RWPE2 (cell line): ENCODE measurements at regions not wholly inside any gene's neighbourhood (a gene's known extent, or its start where the extent isn't known, plus 50 kb on each side); places are given as distances from the start of the nearest gene placed in this dataset.
"Not testable (repeated sequence)": the region's sequence is repeated elsewhere in the genome, so short reads cannot be mapped to it uniquely, and the experiment has no call there.

Experiments used
- ATAC-seq: fragments of 200-7000 bp; cut with Tn5 transposase; 3 replicates; pipeline ENCODE4 v1.9.1; 2021; ENCODE audit warnings: low read depth
- DNase-seq: peaks from one replicate; pipeline ENCODE4 v3.0.0-alpha.2; 2020; ENCODE audit warnings: low spot score
- H3K27ac ChIP-seq: fragments of 450-650 bp; 2 replicates; pipeline ENCODE4 v1.5.1; 2017; ENCODE audit warnings: mild to moderate bottlenecking; ENCODE audit not compliant: poor library complexity, severe bottlenecking
- H3K27me3 ChIP-seq: fragments of 250-450 bp; sonication (Bioruptor Pico); 2 replicates; pipeline ENCODE4 v1.5.1; 2021; ENCODE audit warnings: mild to moderate bottlenecking, moderate library complexity; ENCODE audit not compliant: insufficient read depth, poor library complexity, severe bottlenecking
- H3K36me3 ChIP-seq: fragments of 250-450 bp; sonication (Bioruptor Pico); 2 replicates; pipeline ENCODE4 v1.5.1; 2020; ENCODE audit warnings: low read depth, mild to moderate bottlenecking, moderate library complexity
- H3K4me1 ChIP-seq: fragments of 250-450 bp; sonication (Bioruptor Pico); 2 replicates; pipeline ENCODE4 v1.5.1; 2021; ENCODE audit warnings: mild to moderate bottlenecking, moderate library complexity; ENCODE audit not compliant: insufficient read depth, poor library complexity, severe bottlenecking
- H3K4me3 ChIP-seq: fragments of 250-450 bp; sonication (Bioruptor Pico); 2 replicates; pipeline ENCODE4 v1.5.1; 2021; ENCODE audit warnings: mild to moderate bottlenecking, moderate library complexity; ENCODE audit not compliant: severe bottlenecking
- H3K9me3 ChIP-seq: fragments of 250-450 bp; sonication (Bioruptor Pico); 2 replicates; pipeline ENCODE4 v1.5.1; 2021; ENCODE audit warnings: mild to moderate bottlenecking, moderate library complexity; ENCODE audit not compliant: severe bottlenecking
- TF ChIP-seq, protein P1 (sequence below): fragments of 450-650 bp; IDR thresholded peaks from one replicate; pipeline ENCODE4 v1.5.1; 2017; ENCODE audit warnings: mild to moderate bottlenecking, moderate library complexity; ENCODE audit not compliant: poor library complexity, severe bottlenecking

DNA sequence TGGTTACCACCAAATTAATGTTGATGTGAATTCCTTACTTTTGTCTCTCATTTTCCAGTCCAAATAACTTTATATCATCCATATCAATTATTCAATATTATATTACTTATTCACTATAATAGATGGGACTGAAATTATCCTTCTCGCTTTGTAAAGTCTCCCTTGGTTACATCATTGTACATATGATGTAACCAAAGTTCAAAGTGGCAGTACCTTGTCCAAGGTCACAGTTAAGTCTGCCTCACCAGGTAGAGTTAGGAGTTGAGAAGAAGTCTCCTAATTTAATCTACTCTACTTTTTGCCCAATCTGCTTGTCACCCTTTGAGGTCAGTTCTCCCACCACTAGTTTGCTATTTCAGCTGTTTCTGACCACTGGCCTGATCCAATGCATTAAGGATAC, 83.7 kb upstream of the CLINT1 start:
- ATAC-seq (no peak), DNase-seq (no peak)
- Histone ChIP-seq H3K4me1 (no peaks in the 10 kb centered on the region), H3K27ac (no peak overlapping the region), H3K4me3 (no peak overlapping the region), H3K9me3 (peaks cover 3% of the 10 kb centered on the region), H3K36me3 (no peaks in the 10 kb centered on the region), H3K27me3 (no peaks in the 10 kb centered on the region)
- TF ChIP-seq, protein P1, sequence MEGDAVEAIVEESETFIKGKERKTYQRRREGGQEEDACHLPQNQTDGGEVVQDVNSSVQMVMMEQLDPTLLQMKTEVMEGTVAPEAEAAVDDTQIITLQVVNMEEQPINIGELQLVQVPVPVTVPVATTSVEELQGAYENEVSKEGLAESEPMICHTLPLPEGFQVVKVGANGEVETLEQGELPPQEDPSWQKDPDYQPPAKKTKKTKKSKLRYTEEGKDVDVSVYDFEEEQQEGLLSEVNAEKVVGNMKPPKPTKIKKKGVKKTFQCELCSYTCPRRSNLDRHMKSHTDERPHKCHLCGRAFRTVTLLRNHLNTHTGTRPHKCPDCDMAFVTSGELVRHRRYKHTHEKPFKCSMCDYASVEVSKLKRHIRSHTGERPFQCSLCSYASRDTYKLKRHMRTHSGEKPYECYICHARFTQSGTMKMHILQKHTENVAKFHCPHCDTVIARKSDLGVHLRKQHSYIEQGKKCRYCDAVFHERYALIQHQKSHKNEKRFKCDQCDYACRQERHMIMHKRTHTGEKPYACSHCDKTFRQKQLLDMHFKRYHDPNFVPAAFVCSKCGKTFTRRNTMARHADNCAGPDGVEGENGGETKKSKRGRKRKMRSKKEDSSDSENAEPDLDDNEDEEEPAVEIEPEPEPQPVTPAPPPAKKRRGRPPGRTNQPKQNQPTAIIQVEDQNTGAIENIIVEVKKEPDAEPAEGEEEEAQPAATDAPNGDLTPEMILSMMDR, result no peak

DNA sequence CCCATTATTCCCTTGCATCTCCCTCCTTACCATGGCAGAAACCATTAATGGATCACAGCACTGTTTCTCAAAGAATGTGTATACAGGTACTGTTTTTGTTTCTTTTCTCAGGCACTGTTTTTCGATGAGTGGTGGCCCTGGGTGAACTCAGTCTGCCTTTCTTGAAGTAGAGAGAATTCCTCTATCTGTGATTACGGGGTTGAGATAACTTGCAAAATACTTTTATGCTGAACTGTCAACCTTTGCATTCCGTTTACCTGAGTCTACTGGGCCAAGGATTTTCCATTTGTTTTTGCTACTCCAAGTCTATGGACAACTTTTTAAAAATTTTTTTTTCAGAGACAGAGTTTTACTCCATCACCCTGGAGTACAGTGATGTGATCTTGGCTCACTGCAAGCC, 82.7 kb upstream of the CLINT1 start:
- H3K36me3 ChIP-seq, result no peaks in the 10 kb centered on the region
- TF ChIP-seq, protein P1, result no peak
- no peak overlapping the region for H3K27ac ChIP-seq
- H3K4me3 ChIP-seq, result no peak overlapping the region
- H3K27me3 ChIP-seq, result no peaks in the 10 kb centered on the region
- no peaks in the 10 kb centered on the region for H3K9me3 ChIP-seq
- DNase-seq (no peak), ATAC-seq (0 out of 3 replicates have a peak, but pooled peaks have one; percentile 44)
- H3K4me1 ChIP-seq, result no peaks in the 10 kb centered on the region

DNA sequence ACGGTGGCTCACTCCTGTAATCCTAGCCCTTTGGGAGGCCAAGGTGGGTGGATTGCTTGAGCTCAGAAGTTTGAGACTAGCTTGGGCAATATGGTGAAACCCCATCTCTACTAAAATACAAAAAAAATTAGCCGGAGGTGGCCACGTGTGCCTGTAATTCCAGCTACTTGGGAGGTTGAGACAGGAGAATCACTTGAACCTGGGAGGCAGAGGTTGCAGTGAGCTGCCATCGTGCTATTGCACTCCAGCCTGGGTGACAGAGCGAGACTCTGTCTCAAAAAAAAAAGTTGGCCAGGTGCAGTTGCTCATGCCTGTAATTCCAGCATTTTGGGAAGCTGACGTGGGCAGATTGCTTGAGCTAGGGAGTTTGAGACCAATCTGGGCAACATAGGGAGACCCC, 79.2 kb upstream of the CLINT1 start:
- not testable (repeated sequence) for H3K4me3 ChIP-seq, H3K27ac ChIP-seq, H3K4me1 ChIP-seq, H3K9me3 ChIP-seq, DNase-seq, H3K36me3 ChIP-seq, ATAC-seq, H3K27me3 ChIP-seq

DNA sequence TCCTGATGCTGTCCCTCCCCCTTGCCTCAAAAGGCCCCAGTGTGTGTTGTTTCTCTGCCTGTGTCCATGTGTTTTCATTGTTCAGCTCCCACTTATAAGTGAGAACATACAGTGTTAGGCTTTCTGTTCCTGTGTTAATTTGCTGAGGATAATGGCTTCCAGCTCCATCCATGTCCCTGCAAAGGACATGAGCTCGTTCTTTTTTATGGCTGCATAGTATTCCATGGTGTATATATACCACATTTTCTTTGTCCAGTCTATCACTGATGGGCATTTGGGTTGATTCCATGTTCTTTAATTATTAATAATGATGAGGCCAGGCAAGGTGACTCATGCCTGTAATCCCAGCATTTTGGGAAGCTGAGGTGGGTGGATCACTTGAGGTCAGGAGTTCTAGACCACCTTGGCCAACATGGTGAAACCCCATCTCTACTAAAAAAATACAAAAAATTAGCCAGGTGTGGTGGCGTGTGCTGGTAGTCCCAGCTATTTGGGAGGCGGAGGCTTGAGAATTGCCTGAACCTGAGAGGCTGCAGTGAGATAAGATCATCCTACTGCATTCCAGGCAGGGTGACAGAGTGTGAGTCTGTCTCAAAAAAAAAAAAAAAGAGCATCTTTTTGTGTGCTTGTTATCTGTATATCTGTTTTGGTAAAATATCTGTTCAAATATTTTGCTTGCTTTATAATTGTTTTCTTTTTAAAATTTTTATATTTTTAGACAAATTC, 78.0 kb upstream of the CLINT1 start:
- ATAC-seq, H3K36me3 ChIP-seq, DNase-seq, H3K4me1 ChIP-seq, H3K9me3 ChIP-seq, H3K27me3 ChIP-seq, H3K4me3 ChIP-seq, H3K27ac ChIP-seq: not testable (repeated sequence)

DNA sequence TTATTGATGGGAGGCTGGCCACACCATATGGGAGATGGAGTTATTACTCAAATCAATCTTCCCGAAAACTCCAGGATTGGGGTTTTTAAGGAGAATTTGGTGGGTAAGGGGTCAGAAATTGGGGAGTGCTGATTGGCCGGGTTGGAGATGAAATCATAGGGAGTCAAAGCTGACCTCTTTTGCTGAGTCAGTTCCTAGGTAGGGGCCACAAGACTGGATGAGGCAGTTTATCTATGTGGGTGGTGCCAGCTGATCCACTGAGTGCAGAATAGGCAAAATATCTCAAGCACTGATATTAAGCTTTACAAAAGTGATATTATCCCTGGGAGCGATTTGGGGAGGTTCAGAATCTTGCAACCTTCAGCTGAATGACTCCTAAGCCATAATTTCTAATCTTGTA, 75.7 kb upstream of the CLINT1 start:
- Histone ChIP-seq H3K36me3 (no peaks in the 10 kb centered on the region), H3K4me1 (no peaks in the 10 kb centered on the region), H3K9me3 (no peaks in the 10 kb centered on the region), H3K27me3 (no peaks in the 10 kb centered on the region), H3K27ac (no peak overlapping the region), H3K4me3 (no peak overlapping the region)
- DNase-seq (no peak), ATAC-seq (no peak)
- TF ChIP-seq, protein P1, result no peak

DNA sequence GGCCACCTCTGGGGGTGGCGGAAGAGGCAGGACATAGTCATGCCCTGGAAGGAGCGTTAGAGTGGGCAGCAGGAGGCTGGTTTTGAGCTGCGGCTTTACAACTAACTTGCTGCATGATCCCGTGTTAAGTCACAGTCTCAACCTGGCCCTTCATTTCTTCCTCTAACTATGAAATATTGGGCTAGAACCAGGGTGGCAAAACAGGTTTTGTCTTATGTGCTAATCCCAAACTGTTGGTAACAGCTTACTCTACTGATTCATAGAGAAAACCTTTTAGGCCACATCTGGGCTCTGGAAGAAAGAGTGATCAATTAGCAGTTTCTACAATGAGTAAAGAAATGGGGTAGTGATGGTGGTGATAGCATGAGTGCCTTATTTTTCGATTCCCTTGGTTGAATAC, 74.1 kb upstream of the CLINT1 start:
- ATAC-seq, result no peak
- TF ChIP-seq, protein P1, result no peak

More for the DNA sequence above, 74.1 kb upstream of the CLINT1 start:
- H3K9me3 ChIP-seq, result no peaks in the 10 kb centered on the region
- no peak for DNase-seq
- no peaks in the 10 kb centered on the region for H3K4me1 ChIP-seq
- H3K4me3 ChIP-seq, result no peak overlapping the region
- no peaks in the 10 kb centered on the region for H3K27me3 ChIP-seq
- H3K27ac ChIP-seq, result no peak overlapping the region
- no peaks in the 10 kb centered on the region for H3K36me3 ChIP-seq
